NCI-H1436 treated with DMSO at 0.1 percent for 48 hours (cell line): ENCODE measurements at regions not wholly inside any gene's neighbourhood (a gene's known extent, or its start where the extent isn't known, plus 50 kb on each side); places are given as distances from the start of the nearest gene placed in this dataset.
"Not testable (repeated sequence)": the region's sequence is repeated elsewhere in the genome, so short reads cannot be mapped to it uniquely, and the experiment has no call there.

ENCODE experiments used
- DNase-seq: peaks from one replicate; lab custom pipeline; 2025; lab: John Stamatoyannopoulos, UW

GRCh38 chr2:200102971-200103370 lies 147.6 kb downstream of the MAIP1 start:
- DNase-seq = no peak

- DNase-seq = no peak
Measured at GRCh38 chr2:200104015-200104414, 148.6 kb downstream of the MAIP1 start.

- no peak for DNase-seq
Measured at GRCh38 chr2:200107514-200108217, 152.3 kb downstream of the MAIP1 start.

- DNase-seq = no peak
Measured at GRCh38 chr2:200109421-200109820, 154.0 kb downstream of the MAIP1 start.

GRCh38 chr2:200110381-200110780 lies 155.0 kb downstream of the MAIP1 start:
- DNase-seq = no peak

GRCh38 chr2:200113016-200113799 lies 157.8 kb downstream of the MAIP1 start:
- not testable (repeated sequence) for DNase-seq

- DNase-seq = no peak
Measured at GRCh38 chr2:200119236-200119635, 163.9 kb downstream of the MAIP1 start.

GRCh38 chr2:200121931-200122330 lies 166.5 kb downstream of the MAIP1 start:
- no peak for DNase-seq

- DNase-seq = no peak
Measured at GRCh38 chr2:200122683-200123082, 167.3 kb downstream of the MAIP1 start.

GRCh38 chr2:200124665-200125368 lies 169.4 kb downstream of the MAIP1 start:
- not testable (repeated sequence) for DNase-seq

- no peak for DNase-seq
Measured at GRCh38 chr2:200125444-200126284, 170.3 kb downstream of the MAIP1 start.

- not testable (repeated sequence) for DNase-seq
Measured at GRCh38 chr2:200126285-200126670, 170.9 kb downstream of the MAIP1 start.

- DNase-seq = not testable (repeated sequence)
Measured at GRCh38 chr2:200126680-200127079, 171.3 kb downstream of the MAIP1 start.

- DNase-seq = no peak
Measured at GRCh38 chr2:200127848-200128247, 172.5 kb downstream of the MAIP1 start.

GRCh38 chr2:200128296-200128695 lies 172.9 kb downstream of the MAIP1 start:
- DNase-seq = no peak

- DNase-seq = no peak
Measured at GRCh38 chr2:200129721-200130462, 174.5 kb downstream of the MAIP1 start.

- no peak for DNase-seq
Measured at GRCh38 chr2:200130762-200131166, 175.4 kb downstream of the MAIP1 start.

- DNase-seq = no peak
Measured at GRCh38 chr2:200131307-200131706, 175.2 kb upstream of the SPATS2L start.

- no peak for DNase-seq
Measured at GRCh38 chr2:200135082-200135481, 171.4 kb upstream of the SPATS2L start.

GRCh38 chr2:200136655-200137054 lies 169.8 kb upstream of the SPATS2L start:
- DNase-seq = no peak

- DNase-seq = no peak
Measured at GRCh38 chr2:200137271-200137670, 169.2 kb upstream of the SPATS2L start.
